GM11168 (cell line): ENCODE measurements at regions not wholly inside any gene's neighbourhood (a gene's known extent, or its start where the extent isn't known, plus 50 kb on each side); places are given as distances from the start of the nearest gene placed in this dataset.
"Not testable (repeated sequence)": the region's sequence is repeated elsewhere in the genome, so short reads cannot be mapped to it uniquely, and the experiment has no call there.

ENCODE experiments used
- in situ Hi-C: fragments of 300-500 bp; cut with MboI; formaldehyde crosslinking; loops from one replicate; pipeline ENCODE4 v1.12.0; 2022; ENCODE audit warnings: low sequenced_read_pairs; ENCODE audit not compliant: unreplicated experiment

GRCh38 chr18:65215865-65216466 is 534.8 kb upstream of the CDH7 start:
- in situ Hi-C loops = no loop called here

DNA sequence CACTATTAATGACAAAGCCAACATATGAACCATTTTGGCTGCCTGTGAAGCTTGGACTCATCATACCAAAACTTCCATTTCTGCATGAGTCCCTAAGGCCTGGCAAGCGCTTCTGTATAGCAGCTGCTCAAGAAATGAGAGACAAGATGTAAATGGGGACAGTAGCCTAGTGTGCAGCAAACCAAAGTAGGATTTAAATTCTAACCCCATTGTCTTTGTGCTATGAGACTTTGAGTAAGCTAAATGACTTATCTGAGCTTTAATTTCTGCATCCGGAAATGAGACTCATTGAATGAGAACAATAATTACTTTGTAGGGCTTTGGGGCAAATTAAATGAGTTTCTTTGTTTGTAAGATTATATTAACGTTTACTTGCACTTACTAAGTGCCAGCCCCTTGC is 536.4 kb upstream of the CDH7 start:
- in situ Hi-C loops = no loop called here

DNA sequence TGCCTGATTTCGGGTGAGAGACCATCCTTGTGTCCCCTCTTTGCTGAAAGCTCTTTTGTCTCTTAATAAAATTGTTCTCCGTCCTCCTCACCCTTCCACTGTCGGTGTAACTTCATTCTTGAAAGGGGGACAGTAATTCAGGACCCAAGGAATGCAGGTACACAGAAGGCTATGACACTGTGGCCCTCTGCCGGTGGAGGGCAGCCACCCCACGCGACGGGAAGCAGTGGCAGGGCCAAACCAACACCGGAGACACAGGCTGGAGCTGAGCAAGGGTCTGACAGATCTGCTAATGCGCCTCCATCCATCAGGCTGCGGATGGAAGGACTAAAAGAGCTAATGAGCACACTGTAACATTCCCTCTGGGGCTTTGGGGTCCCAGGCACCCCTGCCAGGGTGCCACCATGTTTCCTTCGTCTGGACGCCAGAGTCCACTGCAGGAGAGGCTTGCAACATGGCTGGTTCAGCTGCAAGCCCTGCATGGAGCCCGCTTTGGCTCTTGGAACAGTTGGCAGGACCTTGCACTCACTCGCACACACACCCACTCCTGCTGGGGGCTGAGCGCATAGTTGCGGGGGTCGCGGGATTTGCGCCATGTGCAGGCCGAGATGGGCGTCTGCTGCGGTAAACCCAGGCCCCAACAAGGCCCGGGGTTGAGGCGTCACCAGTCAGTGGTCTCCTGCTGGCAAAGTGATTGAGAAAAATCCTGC is 544.1 kb upstream of the CDH7 start:
- in situ Hi-C loops = no loop called here

GRCh38 chr18:65202091-65202490 is 548.7 kb upstream of the CDH7 start:
- in situ Hi-C loops = no loop called here

DNA sequence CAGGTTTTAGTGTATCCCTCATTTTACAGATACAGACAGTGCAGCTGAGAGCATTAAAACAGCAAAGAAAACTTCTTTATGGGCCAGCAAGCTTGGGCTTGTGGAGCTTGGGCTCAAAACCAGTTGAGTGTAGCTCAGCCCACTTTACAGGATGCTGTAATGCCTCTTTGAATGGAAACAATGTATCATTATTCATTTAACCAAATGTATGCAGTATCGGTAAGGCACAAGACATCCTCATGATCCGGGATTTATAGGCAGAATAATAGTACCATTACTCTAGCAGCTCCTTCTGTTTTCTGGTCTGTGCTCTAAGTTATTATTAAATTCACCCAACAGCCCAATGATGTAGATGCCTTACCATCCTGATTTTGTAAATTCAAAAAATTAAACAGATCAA is 575.1 kb upstream of the CDH7 start:
- in situ Hi-C loops = no loop called here

DNA sequence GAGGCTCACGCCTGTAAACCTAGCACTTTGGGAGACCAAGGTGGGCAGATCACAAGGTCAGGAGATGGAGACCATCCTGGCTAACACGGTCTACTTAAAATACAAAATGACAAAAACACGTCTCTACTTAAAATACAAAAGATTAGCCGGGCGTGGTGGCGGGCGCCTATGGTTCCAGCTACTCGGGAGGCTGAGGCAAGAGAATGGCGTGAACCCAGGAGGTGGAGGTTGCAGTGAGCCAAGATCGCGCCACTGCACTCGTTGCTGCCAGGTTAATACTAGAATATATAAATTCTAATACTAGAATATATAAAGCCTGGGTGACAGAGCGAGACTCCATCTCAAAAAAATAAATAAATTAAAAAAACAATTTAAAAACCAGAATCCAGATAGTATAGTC is 588.7 kb upstream of the CDH7 start:
- in situ Hi-C loops = not testable (repeated sequence)

DNA sequence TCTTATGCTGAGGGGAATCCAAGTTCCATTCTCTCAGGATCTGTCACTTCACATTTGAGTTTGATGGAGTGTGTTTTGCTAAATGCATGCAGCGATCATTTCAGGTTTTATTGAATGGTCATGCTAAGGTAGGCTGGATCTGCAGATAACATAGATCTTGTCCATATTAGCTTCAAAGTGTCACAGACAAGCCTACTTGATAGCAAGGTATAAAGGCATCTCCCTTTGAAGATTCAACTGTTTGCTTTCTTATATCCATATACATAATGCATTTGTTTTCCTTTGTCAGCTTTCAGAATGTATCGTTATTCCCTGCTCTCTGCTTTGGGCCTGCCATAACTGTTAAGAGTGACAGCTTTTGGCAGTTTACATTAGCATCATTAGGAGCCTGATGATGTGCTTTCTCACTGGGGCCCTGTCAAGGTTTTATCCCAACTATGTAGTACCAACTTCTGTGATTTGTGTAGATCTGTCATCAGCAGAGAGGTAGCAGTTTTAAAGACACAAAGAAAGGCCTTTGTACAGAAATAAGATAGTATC is 604.3 kb upstream of the CDH7 start:
- in situ Hi-C loops = no loop called here

DNA sequence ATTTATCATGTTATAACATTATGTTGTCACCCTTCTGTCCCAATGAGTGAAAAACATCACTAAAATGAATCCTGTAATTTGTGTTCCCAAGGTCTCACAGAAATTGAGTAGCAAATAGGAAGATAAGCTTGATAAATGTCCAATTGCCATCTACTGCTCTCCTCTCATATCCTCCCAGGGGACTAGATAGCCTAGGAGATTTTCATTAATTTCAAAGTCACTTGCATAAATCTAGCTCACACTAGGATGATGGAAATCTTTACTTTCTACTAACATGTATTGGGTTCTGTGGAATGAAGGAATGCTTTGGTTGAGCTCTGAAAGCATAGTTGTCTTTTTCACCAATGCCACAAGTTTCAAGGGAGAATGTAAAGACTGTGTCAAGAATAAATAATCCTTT is 605.5 kb upstream of the CDH7 start:
- in situ Hi-C loops = no loop called here

DNA sequence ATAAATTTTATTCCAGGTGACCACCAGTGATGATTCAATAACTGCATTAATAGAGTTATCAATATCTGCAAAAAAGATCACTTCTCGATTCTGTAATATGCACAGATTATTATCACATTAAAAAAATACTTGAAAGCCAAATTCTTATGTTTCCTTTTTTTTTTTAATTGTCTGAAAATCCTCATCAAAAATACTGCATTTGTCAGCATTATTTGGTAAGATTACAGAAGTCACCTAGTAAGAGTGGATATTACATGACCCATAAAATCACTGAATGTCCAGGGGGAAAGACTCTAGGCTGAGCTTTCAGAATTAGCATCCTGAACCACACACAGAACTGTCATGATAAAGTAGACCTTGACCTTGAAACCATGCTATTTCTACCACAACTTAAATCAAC is 617.2 kb upstream of the CDH7 start:
- in situ Hi-C loops = no loop called here

DNA sequence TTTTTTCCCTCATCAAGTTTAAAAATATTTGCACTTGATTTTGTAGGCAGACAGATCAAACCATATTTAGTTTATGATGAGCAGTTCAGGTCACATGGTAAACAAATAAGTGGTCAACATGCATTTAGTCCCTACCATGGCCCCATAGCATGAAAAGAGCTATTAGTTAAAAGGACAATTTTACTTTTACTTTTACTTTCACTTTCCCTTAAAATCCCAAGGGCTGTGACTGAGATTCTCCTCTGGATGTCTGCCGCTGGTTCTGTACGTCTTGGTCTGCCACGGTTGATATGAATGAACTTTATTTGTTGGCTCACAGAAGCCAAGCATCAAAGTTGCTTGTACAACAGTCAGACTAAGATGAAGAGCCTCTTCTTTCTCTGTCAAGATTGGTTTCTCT is 626.2 kb upstream of the CDH7 start:
- in situ Hi-C loops = no loop called here

DNA sequence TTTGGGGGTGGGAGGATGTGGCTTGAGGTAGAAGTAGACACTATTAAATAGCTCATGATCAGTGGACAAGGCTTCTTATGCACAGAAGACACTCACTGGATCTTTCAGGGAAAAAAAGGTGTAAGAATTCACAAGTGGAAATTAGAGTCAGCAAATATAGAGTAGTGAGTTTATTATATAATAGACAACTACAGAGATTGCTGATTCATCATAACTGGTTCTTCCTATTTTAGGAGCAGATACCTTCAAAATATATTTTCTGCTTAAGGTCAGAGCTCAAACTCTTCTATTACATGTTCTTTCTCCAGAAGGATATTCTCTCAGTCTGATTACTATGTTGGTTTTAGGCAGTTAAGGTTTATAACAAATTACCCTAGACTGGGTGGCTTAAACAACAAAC is 646.9 kb upstream of the CDH7 start:
- in situ Hi-C loops = no loop called here

- in situ Hi-C loops = no loop called here
Measured at GRCh38 chr18:65093346-65093745, 657.5 kb upstream of the CDH7 start.

DNA sequence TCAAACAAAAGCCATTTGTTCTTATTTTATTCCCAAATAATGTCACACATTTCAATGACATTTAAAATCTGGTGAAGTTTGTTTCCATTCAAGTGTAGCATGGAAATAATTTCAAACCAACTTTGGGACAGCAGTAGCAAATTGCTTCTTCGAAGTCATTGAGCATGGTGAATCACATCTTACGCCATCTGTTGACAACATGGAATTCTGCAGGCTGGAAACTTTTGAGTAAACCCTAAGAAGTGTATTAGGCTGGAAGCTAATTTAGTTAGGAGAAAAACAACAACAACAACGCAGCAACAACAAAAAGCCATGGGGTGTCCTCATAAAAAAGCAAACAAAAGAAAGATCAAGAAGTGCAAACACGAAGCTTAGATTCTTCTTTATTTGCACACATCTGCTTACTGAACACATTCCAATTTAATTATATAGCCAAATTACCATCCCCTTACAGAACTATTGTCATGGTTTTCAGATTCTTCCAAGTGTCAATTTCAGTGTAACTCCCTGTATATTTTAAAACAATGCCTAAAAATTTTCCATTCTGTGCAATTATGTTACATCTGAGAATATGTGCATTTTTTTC is 659.0 kb upstream of the CDH7 start:
- in situ Hi-C loops = no loop called here

DNA sequence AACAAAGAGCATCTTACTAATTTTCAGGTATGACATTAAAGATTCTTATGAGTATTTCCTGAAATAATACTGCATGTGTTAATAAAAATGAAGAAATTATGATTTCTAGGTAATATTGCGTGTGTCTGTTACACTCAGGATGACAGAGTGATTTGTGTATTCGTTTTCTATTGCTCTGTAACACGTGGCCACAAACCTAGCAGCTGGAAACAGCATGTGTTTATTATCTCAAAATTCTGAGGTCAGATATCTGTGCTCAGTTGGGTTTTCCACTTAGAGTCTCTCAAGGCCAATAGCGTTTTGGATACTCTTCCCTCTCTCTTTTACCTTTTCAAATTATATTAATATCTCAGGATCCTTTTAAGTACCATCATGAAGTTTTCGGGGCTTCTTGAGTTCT is 667.9 kb upstream of the CDH7 start:
- in situ Hi-C loops = no loop called here

GRCh38 chr18:65081786-65082185 is 669.0 kb upstream of the CDH7 start:
- in situ Hi-C loops = no loop called here

DNA sequence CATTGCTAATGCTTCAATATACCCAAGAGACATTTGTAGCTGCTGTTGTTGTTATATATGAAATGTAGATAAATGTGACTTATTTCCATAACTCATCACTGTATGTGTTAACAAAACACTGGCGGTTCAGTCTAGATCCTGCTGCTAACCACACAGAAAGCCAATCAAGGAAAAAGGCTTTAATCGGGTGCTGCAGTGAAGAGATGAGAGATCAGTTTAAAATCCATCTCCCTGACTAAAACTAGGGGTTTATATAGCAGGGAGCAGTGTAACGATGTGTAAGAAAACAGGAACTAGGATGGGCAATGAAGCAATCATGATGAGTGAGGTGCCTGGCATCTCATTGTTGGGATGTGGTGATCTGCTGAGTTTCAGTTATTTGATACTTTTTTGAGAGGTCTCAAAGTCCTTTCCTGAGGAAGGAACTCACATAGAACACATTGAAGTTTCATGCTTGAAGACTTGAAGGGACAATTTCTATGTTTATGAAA is 677.7 kb upstream of the CDH7 start:
- in situ Hi-C loops = no loop called here

DNA sequence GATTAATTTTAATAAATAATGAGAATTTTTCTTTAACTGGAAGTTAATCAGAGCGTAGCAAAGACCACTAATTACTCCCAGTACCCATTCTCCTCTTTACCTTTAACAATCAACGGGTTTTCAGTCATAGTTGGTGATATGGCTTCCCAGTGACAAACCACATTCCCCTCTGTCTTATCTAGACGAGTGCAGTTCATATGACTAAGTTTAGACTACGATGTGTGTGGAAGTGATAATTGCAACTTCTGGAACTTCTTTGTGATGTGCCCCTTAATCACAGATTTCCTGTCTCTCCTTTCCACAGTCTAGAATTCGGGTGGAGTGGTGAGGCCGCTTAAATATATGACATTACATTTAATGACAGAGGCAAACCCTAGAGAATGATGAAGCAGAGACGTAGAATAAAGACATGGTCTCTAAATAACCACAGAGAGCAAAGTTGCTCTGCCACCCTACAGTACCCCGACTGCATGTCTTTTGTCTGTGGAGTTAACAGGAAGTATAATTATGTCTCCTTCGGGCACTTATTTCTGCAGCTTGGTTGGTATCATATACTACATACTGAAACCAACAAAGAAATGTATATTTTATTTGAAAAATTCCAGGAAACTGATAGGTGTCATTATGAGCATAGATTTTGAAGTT is 693.3 kb upstream of the CDH7 start:
- in situ Hi-C loops = no loop called here

- in situ Hi-C loops = no loop called here
Measured at GRCh38 chr18:65056575-65056974, 694.2 kb upstream of the CDH7 start.

GRCh38 chr18:65049586-65049985 is 701.2 kb upstream of the CDH7 start:
- in situ Hi-C loops = no loop called here

DNA sequence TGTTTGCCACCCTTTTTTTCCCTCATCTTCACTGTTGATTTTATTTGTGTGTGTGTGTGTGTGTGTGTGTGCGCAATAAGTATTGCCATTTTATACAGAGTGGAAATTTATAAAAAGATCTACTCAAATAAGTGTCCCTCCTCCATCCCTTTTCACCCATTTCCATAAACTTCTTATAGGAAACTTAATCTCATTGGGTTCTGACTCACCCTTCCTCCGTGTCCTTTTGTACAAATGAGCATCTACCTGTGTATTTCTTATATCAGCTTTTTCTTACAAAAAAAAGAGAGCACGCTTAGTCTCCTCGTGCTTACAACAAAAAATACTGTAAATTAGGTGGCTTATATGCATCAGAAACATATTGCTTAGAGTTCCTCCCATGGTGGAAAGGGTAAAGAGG is 711.2 kb upstream of the CDH7 start:
- in situ Hi-C loops = no loop called here

GRCh38 chr18:65035701-65036100 is 715.1 kb upstream of the CDH7 start:
- in situ Hi-C loops = no loop called here
